ENCODE measurements at regions not wholly inside any gene's neighbourhood (a gene's known extent, or its start where the extent isn't known, plus 50 kb on each side); places are given as distances from the start of the nearest gene placed in this dataset.
"Not testable (repeated sequence)": the region's sequence is repeated elsewhere in the genome, so short reads cannot be mapped to it uniquely, and the experiment has no call there.

DNA sequence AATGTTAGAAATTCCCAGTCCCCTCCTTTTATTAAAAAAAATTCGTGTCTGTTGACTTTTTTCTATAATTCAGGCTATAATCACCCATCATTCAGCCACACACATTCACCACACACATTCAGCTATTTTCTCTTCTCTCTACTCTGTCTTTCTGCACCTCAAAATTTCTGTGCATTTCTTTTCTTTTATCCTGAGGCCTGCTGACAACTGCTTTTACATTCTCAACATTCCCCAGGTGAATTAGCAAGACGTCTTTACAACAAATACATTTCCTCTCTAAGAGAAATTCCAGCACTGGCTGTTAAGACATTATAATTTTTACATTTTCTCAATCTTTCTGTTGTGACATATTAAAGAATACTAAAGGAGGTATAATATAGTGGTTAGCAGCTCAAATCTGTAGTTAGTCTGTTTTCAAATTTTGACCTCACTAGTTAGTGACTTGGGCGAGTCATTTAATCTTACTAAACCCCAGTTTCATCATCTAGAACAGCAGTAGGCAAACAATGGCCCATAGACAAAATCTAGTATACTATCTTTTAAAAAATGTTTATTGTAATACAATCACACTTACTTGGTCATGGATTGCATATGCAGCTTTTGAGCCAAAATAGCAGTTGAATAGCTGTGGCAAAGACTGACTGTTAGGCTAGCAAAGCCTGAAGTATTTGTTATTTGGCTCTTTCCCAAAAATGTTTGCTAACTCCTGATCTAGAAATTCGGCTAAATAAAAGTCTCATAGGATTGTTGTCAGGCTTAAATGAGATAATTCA, 350.7 kb downstream of the NSUN3 start:
- no peak for DNase-seq

DNA sequence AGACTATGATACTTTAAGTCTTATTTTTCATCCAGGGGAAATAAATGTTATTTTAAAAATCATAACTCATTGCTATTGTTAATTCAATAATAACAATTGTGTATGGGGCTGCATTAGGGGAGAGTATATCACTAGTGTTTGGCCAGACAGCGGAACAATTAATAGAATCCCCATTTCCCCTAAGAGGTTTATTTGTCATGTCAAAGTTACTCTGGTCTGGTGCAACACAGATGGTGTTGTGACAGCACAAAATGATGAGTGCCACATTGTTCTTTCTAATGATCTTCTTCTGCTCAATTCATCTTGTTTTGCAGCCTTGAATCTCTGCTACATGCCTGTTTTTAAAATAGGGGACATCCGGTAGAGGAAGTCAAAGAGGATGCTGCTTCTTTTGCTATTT, 351.6 kb downstream of the NSUN3 start:
- DNase-seq, result no peak

DNA sequence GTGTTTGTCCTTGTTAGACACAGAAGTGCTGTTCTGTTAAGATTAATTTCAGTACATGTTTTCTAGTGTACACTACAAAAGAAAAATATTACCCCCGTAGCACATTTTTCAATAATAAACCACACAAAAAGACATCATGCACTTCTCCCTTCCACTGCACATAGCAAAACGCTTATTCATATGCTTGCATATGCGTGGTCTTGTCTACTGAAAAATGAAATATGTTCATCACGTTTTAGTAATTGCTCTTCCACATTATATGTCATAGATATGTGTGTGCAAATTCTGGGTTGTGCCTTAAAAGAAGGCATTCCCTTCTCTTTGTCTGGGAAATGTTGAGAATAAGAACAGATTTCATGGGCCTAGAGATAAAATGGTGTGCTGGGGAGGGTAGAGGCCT, 353.9 kb downstream of the NSUN3 start:
- no peak for DNase-seq

DNA sequence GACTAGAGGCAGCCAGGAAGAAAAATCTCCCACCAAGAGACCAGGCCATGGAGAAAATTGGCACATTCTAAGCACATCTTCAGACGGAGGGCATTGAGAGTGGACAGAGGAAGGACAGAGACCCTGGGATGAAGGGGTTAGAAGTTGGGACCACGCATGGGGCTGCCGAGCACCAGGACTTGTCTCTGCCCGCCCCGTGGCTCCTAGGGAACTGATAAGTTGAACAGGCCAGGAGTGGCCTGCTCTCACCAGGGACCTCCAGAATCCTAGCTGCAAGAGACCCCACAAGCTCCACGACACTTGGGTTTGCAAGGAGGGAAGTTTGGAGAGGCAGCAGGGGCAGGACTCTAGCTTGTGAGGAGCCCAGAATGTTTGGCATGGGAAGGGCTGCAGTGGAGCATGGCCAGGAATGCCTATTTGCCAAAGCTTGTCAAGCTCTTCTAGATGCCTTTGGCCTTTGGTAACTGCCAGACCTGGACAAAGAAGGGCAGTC, 355.1 kb downstream of the NSUN3 start:
- DNase-seq, result no peak

DNA sequence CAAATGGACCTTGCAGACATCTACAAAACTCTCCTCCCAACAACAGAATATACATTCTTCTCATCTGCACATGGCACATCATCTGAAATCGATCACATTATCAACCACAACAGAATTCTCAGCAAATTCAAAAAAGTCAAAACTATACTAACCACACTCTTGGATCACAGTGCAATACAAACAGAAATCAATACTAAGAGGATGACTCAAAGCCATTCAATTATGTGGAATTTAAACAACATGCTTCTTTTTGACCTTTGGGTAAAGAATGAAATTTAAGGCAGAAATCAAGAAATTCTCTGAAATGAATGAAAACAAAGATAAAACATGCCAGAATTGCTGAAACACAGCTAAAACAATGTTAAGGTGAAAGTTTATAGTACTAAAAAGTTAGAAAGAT, 358.1 kb downstream of the NSUN3 start:
- DNase-seq, result no peak

DNA sequence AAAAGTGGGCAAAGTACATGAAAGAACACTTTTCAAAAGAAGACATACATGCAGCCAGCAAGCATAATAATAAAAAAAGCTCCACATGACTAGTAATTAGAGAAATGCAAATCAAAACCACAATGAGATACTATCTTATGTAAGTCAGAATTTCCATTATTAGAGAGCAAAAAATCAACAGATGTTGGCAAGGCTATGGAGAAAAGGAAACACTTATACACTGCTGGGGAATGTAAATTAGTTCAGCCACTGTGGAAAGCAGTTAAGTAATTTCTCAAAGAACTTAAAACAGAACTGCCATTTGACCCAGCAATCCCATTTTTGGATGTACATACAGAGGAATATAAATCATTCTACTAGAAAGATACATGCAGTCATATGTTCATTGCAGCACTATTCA, 360.7 kb downstream of the NSUN3 start:
- no peak for DNase-seq

DNA sequence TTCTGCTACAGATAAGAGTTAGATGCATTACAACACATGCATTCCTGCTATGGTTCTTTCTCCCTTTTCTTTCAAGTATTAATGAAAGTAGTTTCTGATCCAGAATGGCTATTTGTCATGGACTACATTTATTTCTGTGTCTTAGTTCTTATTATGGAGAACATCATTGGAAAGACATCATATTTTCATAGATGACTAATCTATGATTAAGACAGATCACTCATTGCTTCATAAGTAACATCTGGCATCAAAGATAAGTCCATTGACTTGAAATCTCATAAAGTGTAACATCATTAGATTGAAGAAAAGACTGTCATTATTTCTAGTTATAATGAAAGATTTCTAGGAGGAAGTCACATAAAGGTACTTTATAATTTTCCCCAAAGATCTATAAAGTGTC, 366.7 kb downstream of the NSUN3 start:
- DNase-seq, result no peak

DNA sequence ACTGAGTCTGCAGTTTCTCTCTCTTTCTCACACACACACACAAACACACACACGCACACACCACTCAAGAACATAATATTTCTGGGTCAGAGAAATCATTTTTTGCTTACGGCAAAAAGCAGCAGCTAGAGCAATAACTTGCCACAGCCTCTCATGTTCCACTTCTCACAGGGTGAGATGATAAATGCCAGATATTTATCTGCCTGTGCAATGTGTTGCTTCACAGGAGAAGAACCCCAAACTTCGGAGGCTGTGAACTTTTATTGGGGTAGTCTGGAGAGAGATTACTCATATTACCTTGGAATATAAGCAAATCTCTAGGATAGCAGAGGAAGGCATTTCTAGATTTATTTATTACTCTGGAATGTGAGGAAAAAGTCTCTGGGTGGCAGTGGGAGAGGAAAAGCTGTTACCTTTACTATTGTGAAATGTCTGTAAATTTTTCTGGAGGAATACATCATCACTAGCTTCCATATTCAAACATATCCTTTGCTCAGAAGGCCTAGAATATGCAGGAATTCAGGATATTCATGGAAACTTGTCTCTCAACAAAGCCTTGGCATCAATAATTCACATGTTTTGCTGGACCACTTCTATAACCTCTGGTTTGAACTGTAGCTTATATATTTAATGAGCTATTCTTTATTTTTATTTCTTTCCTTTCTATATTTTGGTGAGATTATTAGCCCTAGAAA, 369.2 kb downstream of the NSUN3 start:
- DNase-seq, result no peak

DNA sequence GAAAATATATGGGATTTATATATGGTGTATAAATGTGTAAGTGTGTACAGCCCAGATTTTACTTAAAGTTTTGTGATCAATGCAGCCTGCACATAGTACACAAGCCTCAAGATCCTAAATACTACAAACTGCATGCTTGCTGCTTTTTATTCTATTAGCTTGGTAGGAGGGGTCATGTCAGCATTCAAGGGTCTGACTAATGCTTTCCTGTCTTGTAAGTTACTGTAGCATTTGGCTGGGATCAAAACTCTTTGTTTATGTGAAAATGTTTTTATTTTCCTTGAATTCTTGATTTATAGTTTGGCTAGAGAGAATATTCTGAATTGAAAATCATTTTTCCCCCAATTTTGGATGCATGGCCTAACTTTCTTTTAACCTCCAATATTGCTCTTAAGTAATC, 370.9 kb downstream of the NSUN3 start:
- no peak for DNase-seq

DNA sequence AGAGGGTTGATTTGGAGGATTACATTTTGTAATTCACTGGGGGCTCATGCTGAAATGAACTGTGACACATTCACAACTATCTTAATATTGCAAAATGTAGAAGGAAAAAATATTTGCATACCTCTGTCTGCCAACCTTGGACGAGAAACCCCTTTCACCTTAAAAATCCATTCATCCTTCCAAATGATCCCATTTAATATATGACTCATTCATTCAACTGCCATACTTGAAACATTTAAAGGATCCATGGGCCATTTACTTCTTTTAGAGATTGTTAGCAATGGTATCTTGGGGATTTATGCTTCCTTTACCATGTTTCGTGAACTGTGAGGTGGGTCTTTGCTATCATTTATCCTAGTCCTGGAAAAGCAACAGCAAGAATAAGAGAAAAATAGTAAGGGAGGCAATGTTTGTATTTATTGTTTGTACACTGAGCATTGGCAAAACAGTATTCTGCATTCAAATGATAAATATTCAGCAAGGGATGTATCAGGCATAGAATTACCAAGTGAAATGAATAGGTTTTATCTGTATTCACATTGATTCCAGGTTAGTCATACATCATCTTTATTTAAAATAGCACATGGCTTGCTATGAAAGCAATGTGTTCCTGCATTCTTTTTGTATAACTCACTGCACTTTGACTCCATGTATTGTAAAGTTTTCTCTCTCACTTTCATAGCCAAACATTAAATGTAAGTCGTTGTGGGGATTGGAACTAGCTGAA, 378.1 kb downstream of the NSUN3 start:
- no peak for DNase-seq

DNA sequence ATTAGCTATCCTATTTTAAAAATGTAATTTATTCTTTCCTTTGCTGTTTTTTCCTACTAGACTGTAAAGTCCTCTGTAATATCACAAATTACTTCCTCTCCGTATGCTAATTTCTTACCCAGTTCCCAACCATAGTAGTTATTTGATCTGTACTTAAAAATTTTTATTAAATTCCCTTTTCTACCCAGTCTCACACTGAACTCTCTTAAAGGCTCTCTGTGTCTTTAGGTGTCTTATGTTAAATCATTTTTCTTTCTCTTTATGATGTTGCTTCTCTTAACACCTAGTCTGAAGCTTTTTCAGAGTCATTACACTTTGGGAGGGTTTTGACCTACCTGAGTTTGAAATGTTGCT, 378.6 kb downstream of the NSUN3 start:
- no peak for DNase-seq

DNA sequence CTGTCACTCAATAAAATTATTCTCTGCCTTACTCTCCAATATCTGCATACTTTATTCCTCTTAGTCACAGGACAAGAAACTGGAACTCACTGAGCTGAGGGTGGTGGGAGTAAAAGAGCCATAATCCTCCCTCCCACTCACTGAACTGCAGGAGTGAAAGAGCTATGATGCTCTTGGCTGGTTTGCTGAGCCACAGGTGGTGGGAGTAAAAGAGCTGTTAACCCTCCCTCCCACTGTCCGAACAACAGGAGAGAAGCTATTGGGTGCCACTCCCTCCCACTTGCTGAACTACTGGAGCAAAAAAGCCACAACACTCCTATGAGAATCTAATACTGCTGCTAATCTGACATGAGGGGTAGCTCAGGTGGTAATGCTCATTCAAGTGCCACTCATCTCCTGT, 391.0 kb downstream of the NSUN3 start:
- DNase-seq, result no peak

DNA sequence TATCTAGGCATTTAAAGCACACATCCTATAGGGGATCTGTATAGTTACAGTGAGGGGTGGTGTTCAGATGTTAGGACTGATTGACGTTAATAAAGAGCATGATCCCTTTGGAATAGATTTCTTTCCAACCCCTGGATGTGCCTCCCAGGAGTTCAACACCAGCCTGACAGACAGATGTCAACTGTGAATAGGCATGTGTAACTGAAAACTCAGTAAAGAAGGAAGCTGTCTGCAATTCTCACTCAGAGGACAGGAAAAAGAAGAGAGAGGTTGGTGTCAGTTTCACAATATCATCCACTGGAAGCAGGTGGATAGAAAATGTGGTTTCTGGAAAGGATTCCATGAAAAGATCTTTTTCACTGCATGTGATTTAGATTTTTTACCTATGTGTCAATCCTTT, 396.3 kb downstream of the NSUN3 start:
- no peak for DNase-seq

DNA sequence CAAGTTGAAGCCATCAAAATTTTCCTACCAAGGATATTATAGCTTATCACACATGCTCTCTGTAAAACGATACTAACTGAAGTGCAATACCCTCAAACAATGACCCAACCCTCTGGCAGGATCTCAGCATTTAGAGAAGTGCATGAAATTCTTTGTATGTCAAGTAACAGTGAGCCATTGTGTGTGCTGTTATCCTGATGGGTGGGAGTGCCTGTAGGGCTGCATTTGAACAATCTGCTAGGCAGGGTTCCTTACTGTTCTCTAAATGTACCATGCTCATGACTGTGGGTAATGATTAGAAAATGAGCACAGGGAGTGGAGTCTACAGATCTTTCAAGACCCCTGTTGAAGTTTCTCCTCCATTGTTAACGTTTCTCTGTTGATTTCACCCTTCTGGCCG, 398.1 kb downstream of the NSUN3 start:
- DNase-seq, result no peak

DNA sequence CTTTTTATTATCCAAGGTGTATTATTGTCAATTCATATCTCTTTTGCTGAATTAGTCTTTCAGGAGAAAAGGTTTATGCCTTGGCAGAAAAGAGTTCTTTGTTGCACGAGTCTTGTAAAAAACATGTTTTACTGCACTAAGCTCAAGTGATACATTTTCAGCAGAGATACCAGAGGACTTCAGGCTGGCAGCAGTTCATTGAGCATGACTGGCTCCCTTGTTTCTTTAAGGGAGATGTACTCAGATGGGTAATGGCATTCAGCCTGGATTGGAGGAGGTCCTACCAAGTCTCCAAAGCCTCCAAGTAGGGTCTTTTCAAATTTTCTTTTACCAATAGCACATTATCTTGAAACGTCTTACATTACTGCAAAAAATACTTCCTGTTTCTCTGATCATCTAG, 400.1 kb downstream of the NSUN3 start:
- no peak for DNase-seq

DNA sequence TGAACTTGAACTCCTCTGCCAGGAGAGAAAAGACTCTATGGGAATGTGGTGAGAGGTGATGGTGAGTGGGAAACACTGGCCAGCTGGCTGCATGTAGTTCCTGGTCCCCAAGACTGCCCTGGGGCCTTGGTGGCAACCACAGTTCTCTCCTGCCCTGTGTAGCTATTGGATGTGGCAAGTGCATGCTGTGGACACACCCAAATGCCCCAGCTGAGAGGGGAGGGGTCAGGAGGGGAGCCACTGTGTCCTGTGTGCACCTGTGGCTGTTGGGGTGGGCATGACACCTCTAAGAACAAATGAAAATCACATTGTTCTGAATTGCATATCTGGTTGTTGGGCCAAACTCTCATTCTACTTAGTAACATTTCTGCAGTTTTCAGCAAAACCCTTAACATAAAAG, 409.6 kb downstream of the NSUN3 start:
- no peak for DNase-seq

DNA sequence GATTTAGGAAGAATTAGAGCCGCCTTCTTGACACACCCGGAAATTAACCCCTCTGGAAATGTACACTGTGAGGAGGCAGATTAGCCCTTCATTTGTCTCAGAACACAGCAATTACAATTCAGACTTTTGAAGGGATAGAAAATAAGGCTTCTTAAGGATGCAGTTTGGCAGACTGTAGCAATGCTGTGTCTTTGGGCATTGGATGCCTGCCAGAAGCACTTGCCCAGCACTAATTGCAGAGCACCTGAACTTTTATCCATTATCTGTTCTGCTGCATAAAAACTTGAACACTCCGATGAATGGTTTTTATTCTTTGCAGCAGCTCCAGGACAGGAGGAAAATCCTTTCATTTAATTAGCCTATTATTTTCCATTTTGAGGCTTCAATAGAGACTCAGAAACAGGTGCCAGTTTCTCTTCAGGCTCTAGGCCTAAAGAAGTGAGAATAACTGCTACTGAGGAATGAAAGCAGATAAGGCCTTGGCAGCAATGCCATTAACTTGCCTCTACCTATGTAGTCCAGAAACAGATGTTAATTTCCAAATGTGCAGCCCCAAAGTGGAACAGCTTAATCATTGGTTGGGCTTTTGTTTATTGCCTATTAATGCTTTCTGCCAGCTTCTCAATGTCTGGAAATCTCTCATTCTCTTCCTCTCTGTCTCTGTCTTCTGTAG, 418.5 kb downstream of the NSUN3 start:
- no peak for DNase-seq

DNA sequence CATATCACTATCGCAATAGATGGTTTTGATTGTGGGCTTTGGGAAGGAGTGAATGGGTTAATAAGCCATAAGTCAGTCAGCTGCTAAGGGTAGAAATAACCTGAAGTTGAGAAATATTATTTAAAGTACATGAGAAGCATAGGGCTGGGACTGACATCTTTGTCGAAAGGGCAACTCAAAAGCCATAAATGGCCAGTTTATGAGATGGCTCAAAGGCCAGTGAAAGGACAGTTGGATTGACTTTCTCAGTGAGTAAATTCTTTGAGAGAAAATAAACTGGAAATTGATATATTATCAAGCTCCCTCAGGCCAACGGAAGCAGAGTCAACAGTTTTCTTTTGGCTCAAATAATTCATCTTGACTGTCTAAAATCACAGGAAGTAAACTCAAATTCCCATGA, 419.8 kb downstream of the NSUN3 start:
- DNase-seq, result no peak

DNA sequence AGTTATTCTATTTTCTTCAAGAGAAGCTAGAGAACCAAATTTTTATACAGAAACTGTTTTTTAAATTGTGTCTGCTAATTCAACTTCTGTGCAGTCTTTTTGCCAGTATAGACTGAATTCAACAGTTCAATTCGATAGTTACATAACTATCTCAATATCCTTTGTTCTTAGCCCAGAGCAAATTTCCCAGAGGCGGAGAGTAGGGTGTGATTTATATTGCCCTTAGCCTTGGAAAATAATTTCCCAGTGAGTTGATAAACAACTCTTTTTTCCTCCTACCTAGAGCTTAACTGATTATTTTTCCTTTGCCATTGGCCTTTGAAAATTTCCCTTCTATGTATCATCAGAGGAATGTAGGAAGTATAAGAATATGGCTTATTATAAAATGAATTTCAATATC, 420.5 kb downstream of the NSUN3 start:
- no peak for DNase-seq

DNA sequence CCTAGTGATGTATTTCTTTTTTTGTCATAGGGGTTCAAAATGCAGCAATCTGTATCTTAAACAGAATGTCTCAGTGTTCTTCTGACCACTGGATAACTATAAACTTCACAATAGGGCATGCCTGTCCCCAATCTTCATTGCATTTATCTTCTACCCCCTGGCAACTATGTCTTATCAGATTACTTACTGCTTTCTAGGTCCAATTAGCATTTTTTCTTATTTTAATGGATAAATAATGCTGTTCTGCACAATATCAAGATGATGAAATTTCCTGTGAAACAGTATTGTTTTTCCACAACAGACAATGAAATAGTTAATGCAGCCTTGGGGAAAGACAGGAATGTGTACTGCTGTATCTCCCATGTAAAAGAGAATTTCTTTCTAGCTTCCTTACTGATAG, 432.1 kb downstream of the NSUN3 start:
- DNase-seq, result no peak

DNA sequence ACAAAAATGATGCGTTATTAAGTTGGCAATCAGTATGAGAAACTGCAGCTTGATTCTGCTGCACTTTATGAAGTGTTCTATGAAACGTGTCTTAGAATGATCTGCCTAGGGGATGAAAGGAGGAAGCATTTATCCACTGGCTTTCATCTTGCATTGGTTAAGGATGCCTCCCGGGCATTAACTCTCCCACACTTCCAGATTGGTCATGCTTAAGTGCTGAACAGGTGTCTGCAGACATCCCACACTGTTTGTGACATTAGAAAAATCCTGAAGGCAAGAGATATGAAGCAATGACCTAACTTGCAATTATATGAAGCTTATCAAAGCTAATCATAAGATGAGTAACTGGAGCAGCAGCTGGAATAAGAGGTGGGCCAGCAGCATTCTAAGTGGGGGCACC, 437.3 kb downstream of the NSUN3 start:
- no peak for DNase-seq

DNA sequence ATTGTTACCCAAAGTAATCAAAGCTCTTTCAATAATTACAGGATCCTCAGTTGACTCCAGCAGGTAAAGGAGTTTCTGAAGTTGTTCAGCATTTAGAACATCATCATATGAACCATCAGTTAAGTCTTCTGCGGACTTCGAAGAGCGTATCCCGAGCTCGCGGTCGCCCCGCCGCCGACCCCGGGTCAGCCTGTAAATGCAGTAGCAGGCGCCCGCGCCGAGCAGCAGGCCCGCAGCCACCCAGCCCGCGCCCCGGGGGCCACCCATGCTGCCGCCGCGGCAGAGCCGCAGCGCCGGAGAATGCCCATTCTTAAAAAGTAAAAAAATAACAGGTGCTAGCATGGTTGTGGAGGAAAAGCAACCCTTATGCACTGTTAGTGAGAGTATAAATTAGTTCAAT, 444.5 kb downstream of the NSUN3 start:
- DNase-seq, result not testable (repeated sequence)

DNA sequence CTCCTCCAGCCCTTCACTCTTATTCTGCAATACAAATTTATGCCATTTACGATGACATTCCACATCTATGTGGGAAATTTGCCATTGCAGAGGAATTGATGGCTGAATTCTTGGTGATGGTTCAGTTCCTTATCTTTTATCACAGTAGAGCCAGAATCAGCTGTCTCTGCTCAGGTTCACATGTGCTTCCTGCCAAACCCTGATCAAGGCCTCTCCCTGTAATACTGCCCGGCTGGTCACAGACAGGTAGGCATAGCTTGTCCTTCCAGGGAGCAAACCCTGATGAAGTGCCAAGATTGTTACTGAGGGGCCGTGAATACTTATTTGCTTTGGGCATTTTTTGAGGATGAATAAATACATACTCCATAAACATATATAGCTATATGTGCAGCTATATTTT, 450.0 kb downstream of the NSUN3 start:
- no peak for DNase-seq

DNA sequence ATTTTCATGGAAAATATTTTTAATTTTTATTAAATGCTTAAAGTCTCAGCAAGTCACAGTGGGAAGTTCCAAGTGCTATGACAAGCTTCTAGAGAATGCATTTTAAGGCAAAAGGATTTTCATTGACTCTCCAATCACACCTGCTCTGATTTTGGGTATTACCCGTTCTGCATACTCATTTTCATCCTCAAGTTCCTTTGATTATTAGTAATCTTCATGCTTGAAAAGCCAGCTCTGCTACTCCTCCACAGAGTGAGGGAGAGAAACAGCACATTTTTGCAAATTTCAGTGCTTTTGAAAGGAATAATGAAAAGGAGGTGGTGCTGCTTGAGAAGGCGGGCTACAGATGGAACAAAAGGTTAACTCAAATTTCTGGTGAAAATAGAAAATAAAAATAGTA, 450.7 kb downstream of the NSUN3 start:
- DNase-seq, result no peak

Data from hematopoietic multipotent progenitor cell treated with erythropoietin and hydrocortisone succinate and interleukin-3 and kit ligand, for 4 days (in vitro differentiated cells).